SJCRH30 (cell line): ENCODE measurements at regions not wholly inside any gene's neighbourhood (a gene's known extent, or its start where the extent isn't known, plus 50 kb on each side); places are given as distances from the start of the nearest gene placed in this dataset.
"Not testable (repeated sequence)": the region's sequence is repeated elsewhere in the genome, so short reads cannot be mapped to it uniquely, and the experiment has no call there.

Experiments
- DNase-seq, 2 experiments: peaks; one replicate each; pipeline ENCODE4 v3.0.0-alpha.2; 2015 to 2020
- H3K27ac ChIP-seq: fragments of 250-450 bp; sonication (Bioruptor Pico); 2 replicates; pipeline ENCODE4 v1.5.1; 2020; ENCODE audit warnings: mild to moderate bottlenecking, moderate library complexity
- H3K27me3 ChIP-seq: fragments of 250-450 bp; sonication (Bioruptor Pico); 2 replicates; pipeline ENCODE4 v1.5.1; 2020; ENCODE audit warnings: mild to moderate bottlenecking, moderate library complexity
- H3K36me3 ChIP-seq: fragments of 250-450 bp; sonication (Bioruptor Pico); 2 replicates; pipeline ENCODE4 v1.5.1; 2020; ENCODE audit warnings: mild to moderate bottlenecking, moderate library complexity
- H3K4me1 ChIP-seq: fragments of 250-450 bp; sonication (Bioruptor Pico); 2 replicates; pipeline ENCODE4 v1.5.1; 2020; ENCODE audit warnings: mild to moderate bottlenecking, moderate library complexity
- H3K4me3 ChIP-seq: fragments of 250-450 bp; sonication (Bioruptor Pico); 2 replicates; pipeline ENCODE4 v1.5.1; 2020; ENCODE audit warnings: mild to moderate bottlenecking, moderate library complexity
- H3K9me3 ChIP-seq: fragments of 250-450 bp; sonication (Bioruptor Pico); replicated peaks from 2 replicates; pipeline ENCODE4 v1.5.1; 2020; ENCODE audit warnings: mild to moderate bottlenecking, moderate library complexity

DNA sequence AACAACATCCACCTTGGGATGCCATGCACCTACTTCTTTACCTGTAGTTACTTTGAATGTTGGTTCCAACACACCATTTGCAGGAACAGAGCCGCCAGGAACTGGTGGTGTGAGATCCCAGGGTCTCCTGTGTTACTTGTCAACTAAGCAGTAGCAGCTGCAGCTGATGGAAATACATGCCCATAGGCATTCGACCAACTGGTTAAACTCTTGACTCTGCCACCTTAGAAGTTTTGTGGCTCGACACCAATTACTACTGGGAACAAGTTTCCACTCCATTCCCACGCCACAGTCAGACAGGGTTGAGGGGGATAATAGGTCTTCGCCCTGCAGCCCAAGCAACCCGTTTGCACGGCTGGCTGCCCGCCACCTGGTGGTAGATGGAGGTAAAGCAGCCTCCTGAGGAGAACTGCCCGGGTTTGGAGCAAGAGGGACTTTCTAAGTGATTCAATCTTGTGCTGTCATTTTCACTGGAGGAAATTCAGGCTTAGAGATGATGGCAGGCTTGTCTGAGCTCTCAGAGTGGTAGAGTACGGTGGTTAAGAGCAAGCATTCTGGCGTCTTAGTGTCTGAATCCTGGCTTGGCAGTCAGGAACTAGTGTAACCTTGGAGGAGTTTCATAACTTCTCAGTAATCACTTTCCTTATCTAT is 119.1 kb upstream of the TRIM2 start:
- peak; percentile 49 to 77 for DNase-seq
- H3K36me3 ChIP-seq = no peaks in the 10 kb centered on the region
- H3K9me3 ChIP-seq = no peaks in the 10 kb centered on the region
- no peaks in the 10 kb centered on the region for H3K27me3 ChIP-seq
- peaks cover 8% of the 10 kb centered on the region for H3K4me1 ChIP-seq
- no peak overlapping the region for H3K4me3 ChIP-seq
- no peak overlapping the region for H3K27ac ChIP-seq

DNA sequence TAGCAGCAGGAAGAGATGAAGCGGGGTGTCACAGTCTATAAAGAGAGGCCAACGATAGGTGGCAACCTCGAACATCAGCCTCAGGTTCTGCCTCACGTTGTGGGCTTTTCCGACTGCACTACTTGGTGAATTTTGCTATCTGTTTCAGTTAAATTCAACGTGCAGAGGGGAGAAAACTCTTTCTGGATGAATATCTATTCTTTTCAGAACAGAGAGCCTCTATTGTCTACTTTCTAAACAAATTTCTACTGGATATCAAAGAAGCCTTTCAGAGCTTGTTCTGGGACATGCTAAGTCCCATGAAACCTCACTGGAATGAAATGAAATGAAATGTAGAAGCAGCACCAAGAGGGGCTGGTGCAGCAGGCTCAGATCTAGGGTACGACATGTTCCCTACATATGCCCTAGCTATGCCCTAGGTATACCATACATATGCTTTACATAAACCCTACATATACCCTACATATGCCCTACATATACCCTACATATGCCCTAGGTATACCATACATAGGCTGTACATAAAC is 116.5 kb upstream of the TRIM2 start:
- Histone ChIP-seq H3K4me1 (peaks cover 8% of the 10 kb centered on the region), H3K27ac (no peak overlapping the region), H3K36me3 (no peaks in the 10 kb centered on the region), H3K4me3 (no peak overlapping the region), H3K9me3 (no peaks in the 10 kb centered on the region), H3K27me3 (no peaks in the 10 kb centered on the region)
- DNase-seq = no peak

- Histone ChIP-seq H3K27ac (no peak overlapping the region), H3K36me3 (no peaks in the 10 kb centered on the region), H3K9me3 (no peaks in the 10 kb centered on the region), H3K4me3 (no peak overlapping the region), H3K27me3 (no peaks in the 10 kb centered on the region), H3K4me1 (no peaks in the 10 kb centered on the region; the same call in 1 of the 2 replicates)
- DNase-seq = no peak
Measured at GRCh38 chr4:153089742-153090141, 114.5 kb upstream of the TRIM2 start.

- Histone ChIP-seq H3K4me1 (no peaks in the 10 kb centered on the region), H3K9me3 (no peaks in the 10 kb centered on the region), H3K4me3 (no peak overlapping the region), H3K36me3 (no peaks in the 10 kb centered on the region), H3K27me3 (no peaks in the 10 kb centered on the region), H3K27ac (no peak overlapping the region)
- DNase-seq = no peak
Measured at GRCh38 chr4:153090181-153090580, 114.1 kb upstream of the TRIM2 start.

GRCh38 chr4:153090670-153091385 is 113.4 kb upstream of the TRIM2 start:
- Histone ChIP-seq H3K4me1 (no peaks in the 10 kb centered on the region), H3K4me3 (no peak overlapping the region), H3K27ac (no peak overlapping the region), H3K36me3 (no peaks in the 10 kb centered on the region), H3K9me3 (no peaks in the 10 kb centered on the region), H3K27me3 (no peaks in the 10 kb centered on the region)
- no peak for DNase-seq

- Histone ChIP-seq H3K4me1 (no peaks in the 10 kb centered on the region), H3K27ac (no peak overlapping the region), H3K9me3 (no peaks in the 10 kb centered on the region), H3K4me3 (no peak overlapping the region), H3K36me3 (no peaks in the 10 kb centered on the region), H3K27me3 (no peaks in the 10 kb centered on the region)
- DNase-seq = no peak
Measured at GRCh38 chr4:153093396-153093795, 110.8 kb upstream of the TRIM2 start.

- no peak overlapping the region for H3K4me3 ChIP-seq
- no peak for DNase-seq
- H3K9me3 ChIP-seq = no peaks in the 10 kb centered on the region
- H3K36me3 ChIP-seq = no peaks in the 10 kb centered on the region
- H3K4me1 ChIP-seq = no peaks in the 10 kb centered on the region
- no peaks in the 10 kb centered on the region for H3K27me3 ChIP-seq
- no peak overlapping the region for H3K27ac ChIP-seq
Measured at GRCh38 chr4:153093802-153094201, 110.4 kb upstream of the TRIM2 start.

DNA sequence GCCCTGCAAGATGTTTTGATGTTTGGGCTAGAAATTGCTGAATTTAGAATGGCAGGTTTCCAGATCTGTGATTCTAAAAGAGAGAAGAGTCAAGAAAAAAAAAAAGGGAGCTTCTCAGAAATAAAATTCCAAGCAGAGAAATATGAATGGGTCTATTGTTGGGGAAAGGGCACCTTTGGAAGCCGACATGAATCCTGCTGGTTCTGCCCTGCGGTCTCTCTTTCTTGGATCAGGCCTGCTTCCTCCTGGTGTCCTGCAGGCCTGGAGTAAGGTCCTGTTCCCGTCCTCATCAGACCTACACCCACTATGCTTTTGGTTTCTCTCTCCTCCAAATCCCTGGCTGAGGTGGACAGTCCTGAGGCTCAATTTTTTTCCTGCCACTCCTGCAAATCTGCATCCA is 109.8 kb upstream of the TRIM2 start:
- peaks cover 1% of the 10 kb centered on the region; the same call in 1 of the 2 replicates for H3K4me1 ChIP-seq
- H3K27me3 ChIP-seq = no peaks in the 10 kb centered on the region
- no peak overlapping the region for H3K27ac ChIP-seq
- no peak for DNase-seq
- H3K9me3 ChIP-seq = no peaks in the 10 kb centered on the region
- H3K4me3 ChIP-seq = no peak overlapping the region
- H3K36me3 ChIP-seq = no peaks in the 10 kb centered on the region

GRCh38 chr4:153095448-153096204 is 108.6 kb upstream of the TRIM2 start:
- no peaks in the 10 kb centered on the region for H3K27me3 ChIP-seq
- no peaks in the 10 kb centered on the region for H3K9me3 ChIP-seq
- H3K36me3 ChIP-seq = no peaks in the 10 kb centered on the region
- H3K4me3 ChIP-seq = no peak overlapping the region
- peaks cover 3% of the 10 kb centered on the region; the same call in 1 of the 2 replicates for H3K4me1 ChIP-seq
- H3K27ac ChIP-seq = no peak overlapping the region
- DNase-seq = no peak

- DNase-seq = no peak
- no peak overlapping the region for H3K27ac ChIP-seq
- H3K27me3 ChIP-seq = no peaks in the 10 kb centered on the region
- H3K4me3 ChIP-seq = no peak overlapping the region
- H3K9me3 ChIP-seq = no peaks in the 10 kb centered on the region
- no peaks in the 10 kb centered on the region for H3K36me3 ChIP-seq
- H3K4me1 ChIP-seq = peaks cover 3% of the 10 kb centered on the region; the same call in 1 of the 2 replicates
Measured at GRCh38 chr4:153096344-153096743, 107.9 kb upstream of the TRIM2 start.

- Histone ChIP-seq H3K9me3 (no peaks in the 10 kb centered on the region), H3K27ac (no peak overlapping the region), H3K4me3 (no peak overlapping the region), H3K36me3 (no peaks in the 10 kb centered on the region), H3K27me3 (no peaks in the 10 kb centered on the region), H3K4me1 (peaks cover 3% of the 10 kb centered on the region; the same call in 1 of the 2 replicates)
- DNase-seq = no peak
Measured at GRCh38 chr4:153098427-153098826, 105.8 kb upstream of the TRIM2 start.

GRCh38 chr4:153099391-153100140 is 104.7 kb upstream of the TRIM2 start:
- Histone ChIP-seq H3K4me3 (no peak overlapping the region), H3K36me3 (no peaks in the 10 kb centered on the region), H3K27ac (peak overlapping the region; percentile 13), H3K9me3 (no peaks in the 10 kb centered on the region), H3K27me3 (no peaks in the 10 kb centered on the region), H3K4me1 (peaks cover 3% of the 10 kb centered on the region; the same call in 1 of the 2 replicates)
- DNase-seq = peak; percentile 62 to 67

DNA sequence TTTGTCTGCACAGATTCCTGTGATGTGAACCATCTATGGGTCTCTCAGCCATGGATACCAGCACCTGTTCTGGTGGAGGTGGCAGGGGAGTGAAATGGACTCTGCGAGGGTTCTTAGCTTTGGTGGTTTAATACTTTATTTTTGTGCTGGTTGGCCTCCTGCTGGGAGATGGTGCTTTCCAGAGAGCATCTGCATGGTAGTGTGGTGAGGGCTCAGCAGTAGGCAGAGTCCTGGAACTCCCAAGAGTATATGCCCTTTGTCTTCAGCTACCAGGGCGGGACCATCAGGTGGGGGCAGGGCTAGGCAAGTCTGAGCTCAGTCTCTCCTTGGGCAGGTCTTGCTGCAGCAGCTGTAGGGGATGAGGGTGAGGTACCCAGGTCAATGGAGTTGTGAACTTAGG is 97.5 kb upstream of the TRIM2 start:
- not testable (repeated sequence) for H3K9me3 ChIP-seq, H3K4me3 ChIP-seq, DNase-seq, H3K4me1 ChIP-seq, H3K27me3 ChIP-seq, H3K36me3 ChIP-seq, H3K27ac ChIP-seq

- H3K4me3 ChIP-seq = no peak overlapping the region
- H3K4me1 ChIP-seq = peaks cover 12% of the 10 kb centered on the region
- H3K27ac ChIP-seq = no peak overlapping the region
- DNase-seq = no peak
- H3K9me3 ChIP-seq = no peaks in the 10 kb centered on the region
- H3K27me3 ChIP-seq = no peaks in the 10 kb centered on the region
- H3K36me3 ChIP-seq = no peaks in the 10 kb centered on the region
Measured at GRCh38 chr4:153107246-153107645, 97.0 kb upstream of the TRIM2 start.
